Ovary (tissue), 3 donors: ENCODE measurements at regions not wholly inside any gene's neighbourhood (a gene's known extent, or its start where the extent isn't known, plus 50 kb on each side); places are given as distances from the start of the nearest gene placed in this dataset.

Source experiments
- EP300 ChIP-seq: sonication (generic); formaldehyde crosslinking; IDR thresholded peaks from one replicate; pipeline ENCODE4 v1.6.1; 2017; ENCODE audit warnings: antibody characterized with exemption
- POLR2A ChIP-seq: fragments of 450-650 bp; IDR thresholded peaks from one replicate; pipeline ENCODE4 v1.6.1; 2017; ENCODE audit warnings: antibody characterized with exemption, mild to moderate bottlenecking, moderate library complexity
- TF ChIP-seq, protein P1 (sequence below), 3 donors: fragments of 450-650 bp in 2 of 3; fragments of 200-600 bp in 1 of 3; IDR thresholded peaks; one replicate each; pipeline versions ENCODE4 v1.5.1 to v1.8.0; 2016 to 2022; ENCODE audit warnings: antibody characterized with exemption in 3 of 3, mild to moderate bottlenecking in 1 of 3
- donor health status: DM: no; HTN: no; CAD: no.

DNA sequence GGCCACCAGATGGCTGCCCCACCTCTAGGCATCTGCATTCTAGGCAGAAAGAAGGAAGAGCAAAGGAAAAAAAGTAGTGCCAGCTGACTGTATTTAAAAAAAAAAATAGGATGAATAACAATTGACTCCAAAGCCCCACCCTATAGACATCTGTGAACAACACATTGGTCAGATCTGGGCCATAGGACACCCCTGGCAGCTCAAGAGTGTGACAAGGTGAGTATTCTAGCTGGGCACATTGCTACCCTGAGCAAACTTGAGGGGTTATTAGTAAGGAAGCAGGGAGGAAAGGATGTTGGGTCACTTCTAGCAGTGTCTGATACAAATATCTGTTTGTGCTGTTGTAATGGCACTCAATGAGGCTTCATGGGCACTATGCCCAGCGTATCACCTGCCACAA lies 58.6 kb upstream of the NPAS2 start:
- TF ChIP-seq, protein P1, sequence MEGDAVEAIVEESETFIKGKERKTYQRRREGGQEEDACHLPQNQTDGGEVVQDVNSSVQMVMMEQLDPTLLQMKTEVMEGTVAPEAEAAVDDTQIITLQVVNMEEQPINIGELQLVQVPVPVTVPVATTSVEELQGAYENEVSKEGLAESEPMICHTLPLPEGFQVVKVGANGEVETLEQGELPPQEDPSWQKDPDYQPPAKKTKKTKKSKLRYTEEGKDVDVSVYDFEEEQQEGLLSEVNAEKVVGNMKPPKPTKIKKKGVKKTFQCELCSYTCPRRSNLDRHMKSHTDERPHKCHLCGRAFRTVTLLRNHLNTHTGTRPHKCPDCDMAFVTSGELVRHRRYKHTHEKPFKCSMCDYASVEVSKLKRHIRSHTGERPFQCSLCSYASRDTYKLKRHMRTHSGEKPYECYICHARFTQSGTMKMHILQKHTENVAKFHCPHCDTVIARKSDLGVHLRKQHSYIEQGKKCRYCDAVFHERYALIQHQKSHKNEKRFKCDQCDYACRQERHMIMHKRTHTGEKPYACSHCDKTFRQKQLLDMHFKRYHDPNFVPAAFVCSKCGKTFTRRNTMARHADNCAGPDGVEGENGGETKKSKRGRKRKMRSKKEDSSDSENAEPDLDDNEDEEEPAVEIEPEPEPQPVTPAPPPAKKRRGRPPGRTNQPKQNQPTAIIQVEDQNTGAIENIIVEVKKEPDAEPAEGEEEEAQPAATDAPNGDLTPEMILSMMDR (IDR thresholded peaks at IDR 0.05) = no peak
- TF ChIP-seq POLR2A (no peak), EP300 (no peak)
